GM12873 (cell line): ENCODE measurements at regions not wholly inside any gene's neighbourhood (a gene's known extent, or its start where the extent isn't known, plus 50 kb on each side); places are given as distances from the start of the nearest gene placed in this dataset.

ENCODE experiments used
- TF ChIP-seq, protein P1 (sequence below): IDR thresholded peaks from 2 replicates; pipeline ENCODE4 v1.5.1; 2012; ENCODE audit warnings: low read depth, mild to moderate bottlenecking, moderate library complexity, low read length, control low read depth; ENCODE audit not compliant: insufficient read depth; ENCODE audit errors: missing control alignments

DNA sequence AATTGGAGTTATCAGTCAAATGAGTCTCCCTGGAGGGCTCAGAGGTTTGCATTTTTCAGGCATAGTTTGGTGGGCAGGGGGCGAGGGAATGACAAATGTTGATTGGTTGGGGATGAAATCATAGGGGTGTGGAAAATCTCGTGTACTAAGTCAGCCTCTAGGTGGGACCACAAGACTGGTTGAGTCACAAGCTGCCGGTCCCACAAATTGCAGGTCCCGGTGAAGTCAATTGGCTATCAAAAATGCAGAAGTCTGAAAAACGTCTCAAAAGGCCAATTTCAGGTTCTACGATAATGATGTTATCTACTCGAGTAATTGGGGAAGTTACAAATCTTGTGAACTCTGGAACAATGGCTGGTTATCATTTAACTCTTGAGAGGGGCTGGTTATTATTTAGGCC, 98.8 kb upstream of the DHX15 start:
- TF ChIP-seq, protein P1, sequence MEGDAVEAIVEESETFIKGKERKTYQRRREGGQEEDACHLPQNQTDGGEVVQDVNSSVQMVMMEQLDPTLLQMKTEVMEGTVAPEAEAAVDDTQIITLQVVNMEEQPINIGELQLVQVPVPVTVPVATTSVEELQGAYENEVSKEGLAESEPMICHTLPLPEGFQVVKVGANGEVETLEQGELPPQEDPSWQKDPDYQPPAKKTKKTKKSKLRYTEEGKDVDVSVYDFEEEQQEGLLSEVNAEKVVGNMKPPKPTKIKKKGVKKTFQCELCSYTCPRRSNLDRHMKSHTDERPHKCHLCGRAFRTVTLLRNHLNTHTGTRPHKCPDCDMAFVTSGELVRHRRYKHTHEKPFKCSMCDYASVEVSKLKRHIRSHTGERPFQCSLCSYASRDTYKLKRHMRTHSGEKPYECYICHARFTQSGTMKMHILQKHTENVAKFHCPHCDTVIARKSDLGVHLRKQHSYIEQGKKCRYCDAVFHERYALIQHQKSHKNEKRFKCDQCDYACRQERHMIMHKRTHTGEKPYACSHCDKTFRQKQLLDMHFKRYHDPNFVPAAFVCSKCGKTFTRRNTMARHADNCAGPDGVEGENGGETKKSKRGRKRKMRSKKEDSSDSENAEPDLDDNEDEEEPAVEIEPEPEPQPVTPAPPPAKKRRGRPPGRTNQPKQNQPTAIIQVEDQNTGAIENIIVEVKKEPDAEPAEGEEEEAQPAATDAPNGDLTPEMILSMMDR: no peak

DNA sequence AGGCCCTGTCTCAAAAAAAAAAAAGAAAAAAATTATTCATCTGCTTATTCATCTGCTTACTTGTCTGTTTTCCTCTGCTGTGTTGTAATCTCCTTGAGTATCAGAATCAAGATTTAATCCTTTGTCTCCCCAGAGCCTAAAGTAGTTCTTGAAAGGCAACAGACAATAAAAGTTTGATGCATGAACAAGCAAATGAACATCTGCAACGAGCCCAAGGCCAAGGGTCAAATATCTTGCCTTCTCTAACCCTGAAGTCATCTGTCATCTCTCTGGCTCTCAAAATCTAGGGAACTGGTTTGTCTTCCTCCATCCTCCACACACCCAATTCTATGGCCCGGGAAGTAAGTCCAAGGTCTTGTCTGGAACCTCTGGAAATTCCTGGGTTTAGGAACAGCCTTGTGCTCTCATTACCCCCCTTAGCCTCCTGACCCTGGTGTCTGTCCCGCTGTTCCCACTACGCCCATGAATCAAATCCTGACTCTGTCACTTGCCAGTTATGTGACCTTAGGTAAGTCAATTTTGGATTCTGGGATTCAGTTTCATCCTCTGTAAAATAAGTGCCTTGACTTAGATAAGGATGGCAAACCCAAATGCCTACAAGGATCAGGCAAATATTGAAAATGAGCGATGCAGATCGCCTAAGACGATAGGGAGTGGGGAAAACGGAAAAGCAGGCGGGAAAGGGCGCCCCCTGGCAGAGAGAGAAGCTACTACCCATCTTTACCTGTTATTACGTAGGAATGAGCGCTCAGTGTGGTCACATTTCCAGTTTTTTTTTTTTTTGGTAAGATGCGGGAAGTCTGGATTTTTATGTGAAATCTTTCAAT, 102.7 kb upstream of the DHX15 start:
- TF ChIP-seq, protein P1: peak; percentile 70

DNA sequence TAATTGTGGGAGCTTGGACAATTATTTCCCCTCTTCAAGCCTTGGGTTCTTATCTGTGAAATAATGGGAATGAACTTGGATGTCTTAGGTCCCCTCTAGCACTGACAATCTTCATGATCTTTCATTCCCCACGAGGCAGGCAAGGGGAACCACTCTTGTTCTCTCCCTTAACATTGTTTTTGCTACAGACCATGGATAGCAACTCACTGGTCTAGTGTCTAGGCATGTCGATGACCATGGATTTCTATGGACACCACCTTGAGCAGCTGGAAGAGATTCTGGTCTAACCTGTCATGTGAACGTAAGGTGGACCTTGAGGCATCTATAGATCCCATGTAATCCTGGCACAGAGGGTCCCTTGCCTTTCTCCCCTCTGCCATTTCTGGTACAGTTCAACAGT, 104.1 kb upstream of the DHX15 start:
- TF ChIP-seq, protein P1: no peak

DNA sequence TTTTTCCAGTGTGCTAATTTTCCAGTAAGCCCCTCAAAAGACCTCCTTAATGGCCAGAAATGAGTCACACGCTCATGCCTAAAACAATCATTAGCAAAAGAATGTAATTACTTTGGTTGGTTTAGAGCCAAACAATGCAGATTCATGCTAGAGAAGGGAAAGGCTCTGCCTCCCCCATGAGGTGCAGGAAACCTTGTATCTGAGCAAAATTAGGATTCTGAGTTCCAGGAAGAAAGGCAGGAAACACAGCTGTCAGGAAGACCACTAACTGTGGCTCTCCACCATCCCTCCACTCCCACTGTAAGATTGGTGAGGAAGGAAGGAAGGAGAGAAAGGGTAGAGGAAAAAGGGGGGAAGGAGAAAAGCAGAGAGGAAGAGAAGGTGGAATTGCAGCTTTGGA, 104.9 kb upstream of the DHX15 start:
- TF ChIP-seq, protein P1: no peak

DNA sequence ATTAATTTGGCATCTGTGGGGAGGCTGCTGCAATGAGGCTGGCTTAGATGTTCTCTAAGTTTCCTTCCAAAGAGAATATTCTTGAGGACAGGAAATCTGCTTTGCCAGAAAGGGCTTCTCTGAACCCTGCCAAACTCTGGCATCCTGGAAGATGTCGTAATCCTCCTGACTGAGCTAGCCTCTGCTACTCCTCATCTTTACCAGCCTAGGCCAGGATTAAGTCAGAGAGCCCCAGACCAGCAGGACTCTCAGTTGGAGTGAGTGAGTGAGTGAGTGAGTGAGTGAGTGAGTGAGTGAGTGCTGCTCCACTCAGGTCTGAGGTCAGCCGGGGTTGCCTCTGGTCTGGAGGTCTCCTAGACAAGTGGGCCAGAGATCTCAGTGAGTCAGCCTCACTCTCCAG, 104.9 kb upstream of the SOD3 start:
- TF ChIP-seq, protein P1: no peak

DNA sequence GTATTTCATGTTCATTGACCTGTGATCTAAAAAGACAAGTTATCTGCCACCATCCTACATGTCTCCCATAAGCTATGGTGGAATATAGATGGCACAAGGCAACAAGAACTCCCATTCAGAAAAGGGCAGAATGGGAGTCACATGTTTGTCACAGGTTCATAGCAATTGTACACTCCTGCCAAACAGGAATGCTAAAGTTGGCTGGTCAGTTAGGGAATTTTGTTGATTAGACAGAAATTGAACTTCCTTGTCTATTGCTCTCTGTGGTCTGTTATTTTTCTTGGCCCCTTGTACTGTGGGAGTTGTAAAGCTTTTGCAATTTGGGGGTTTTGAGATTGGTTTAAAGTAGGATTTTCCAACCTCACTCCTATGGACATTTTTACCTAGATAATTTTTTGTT, 101.7 kb upstream of the SOD3 start:
- TF ChIP-seq, protein P1: no peak

DNA sequence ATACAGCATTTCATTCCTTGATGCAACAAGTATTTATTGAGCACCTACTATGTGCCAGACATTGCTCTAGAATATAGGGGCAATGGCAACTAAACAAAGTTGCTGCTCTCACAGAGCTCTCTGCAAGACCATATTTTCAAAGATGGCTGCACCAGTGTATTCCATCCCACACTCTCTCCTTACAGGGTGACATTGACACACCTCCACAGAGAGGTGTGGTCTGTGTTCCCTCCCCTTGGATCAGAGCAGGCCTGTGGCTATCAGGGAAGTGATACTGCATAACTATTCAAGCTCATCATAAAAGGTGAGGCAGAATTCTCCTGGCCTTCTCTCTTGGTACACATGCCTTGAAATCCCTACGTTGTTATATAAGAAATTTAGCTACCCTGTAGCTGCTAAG, 95.3 kb upstream of the SOD3 start:
- TF ChIP-seq, protein P1: no peak
